Fibroblast of lung (primary cell): ENCODE measurements at regions not wholly inside any gene's neighbourhood (a gene's known extent, or its start where the extent isn't known, plus 50 kb on each side); places are given as distances from the start of the nearest gene placed in this dataset.

Experiments
- EZH2 ChIP-seq: IDR thresholded peaks from 2 replicates; pipeline ENCODE4 v1.5.1; 2012; ENCODE audit warnings: low read length, control low read depth, mild to moderate bottlenecking; ENCODE audit errors: missing control alignments
- TF ChIP-seq, protein P1 (sequence below), 2 donors: IDR thresholded peaks in 1 of 2; conservative IDR thresholded peaks in 1 of 2; 1 replicate in 1 of 2; 2 replicates in 1 of 2; pipeline ENCODE4 v1.5.1; 2011 to 2012; ENCODE audit warnings: low read length in 2 of 2, control low read depth in 1 of 2, inconsistent platforms in 1 of 2, low read depth in 1 of 2, mild to moderate bottlenecking in 1 of 2

DNA sequence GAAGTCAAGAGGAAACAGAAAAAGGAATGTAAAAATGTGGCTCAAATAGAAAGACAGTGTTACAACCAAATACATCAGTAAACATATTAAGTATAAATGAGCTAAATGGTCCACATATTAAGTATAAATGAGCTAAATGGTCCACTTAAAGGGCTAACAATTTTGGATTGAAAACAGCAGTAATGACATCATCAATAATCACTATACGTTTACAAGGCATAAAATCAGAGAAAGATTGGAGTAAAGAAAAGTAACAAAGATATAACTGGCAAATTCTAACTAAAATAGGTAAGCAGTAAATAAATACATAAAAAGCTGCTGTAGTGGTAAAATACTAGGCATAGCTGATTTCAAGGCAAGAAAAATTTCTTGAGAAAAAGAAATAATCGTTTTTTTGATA is 1298.4 kb upstream of the CELF2 start:
- TF ChIP-seq, protein P1, sequence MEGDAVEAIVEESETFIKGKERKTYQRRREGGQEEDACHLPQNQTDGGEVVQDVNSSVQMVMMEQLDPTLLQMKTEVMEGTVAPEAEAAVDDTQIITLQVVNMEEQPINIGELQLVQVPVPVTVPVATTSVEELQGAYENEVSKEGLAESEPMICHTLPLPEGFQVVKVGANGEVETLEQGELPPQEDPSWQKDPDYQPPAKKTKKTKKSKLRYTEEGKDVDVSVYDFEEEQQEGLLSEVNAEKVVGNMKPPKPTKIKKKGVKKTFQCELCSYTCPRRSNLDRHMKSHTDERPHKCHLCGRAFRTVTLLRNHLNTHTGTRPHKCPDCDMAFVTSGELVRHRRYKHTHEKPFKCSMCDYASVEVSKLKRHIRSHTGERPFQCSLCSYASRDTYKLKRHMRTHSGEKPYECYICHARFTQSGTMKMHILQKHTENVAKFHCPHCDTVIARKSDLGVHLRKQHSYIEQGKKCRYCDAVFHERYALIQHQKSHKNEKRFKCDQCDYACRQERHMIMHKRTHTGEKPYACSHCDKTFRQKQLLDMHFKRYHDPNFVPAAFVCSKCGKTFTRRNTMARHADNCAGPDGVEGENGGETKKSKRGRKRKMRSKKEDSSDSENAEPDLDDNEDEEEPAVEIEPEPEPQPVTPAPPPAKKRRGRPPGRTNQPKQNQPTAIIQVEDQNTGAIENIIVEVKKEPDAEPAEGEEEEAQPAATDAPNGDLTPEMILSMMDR (conservative IDR thresholded peaks at IDR 0.05 in 1 of 2, IDR thresholded peaks at IDR 0.05 in 1 of 2; ENCODE audit: low read depth in 1 of 2, low read length in 2 of 2): no peak
- no peak for TF ChIP-seq EZH2
